ENCODE measurements at regions not wholly inside any gene's neighbourhood (a gene's known extent, or its start where the extent isn't known, plus 50 kb on each side); places are given as distances from the start of the nearest gene placed in this dataset.
"Not testable (repeated sequence)": the region's sequence is repeated elsewhere in the genome, so short reads cannot be mapped to it uniquely, and the experiment has no call there.

DNA sequence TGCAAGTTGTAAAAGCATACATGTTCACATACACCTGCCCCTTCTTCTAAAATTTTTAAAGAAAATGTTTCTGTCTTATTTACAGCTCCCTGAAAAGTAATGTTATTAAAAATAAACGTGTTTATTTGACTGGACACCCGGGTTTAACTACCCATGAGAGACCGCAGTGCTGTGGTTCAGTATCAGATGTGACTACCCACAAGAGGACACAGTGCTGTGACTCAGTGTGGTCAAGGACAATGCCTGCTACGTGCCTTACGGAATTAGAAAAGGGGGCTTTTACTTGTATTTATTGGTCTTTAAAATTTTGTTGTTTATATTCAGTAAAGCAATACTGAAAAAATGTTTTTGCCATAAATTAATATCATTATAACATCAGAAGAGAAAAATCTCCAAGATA, 641.4 kb downstream of the TRIML1 start:
- H3K27me3 ChIP-seq (ENCODE audit: control insufficient read depth, insufficient read depth, low read length) = no peaks in the 10 kb centered on the region
- H3K9me3 ChIP-seq (ENCODE audit: control insufficient read depth, insufficient read depth, low read length) = peaks cover 6% of the 10 kb centered on the region; the same call in 1 of the 2 replicates
- no peak for DNase-seq (ENCODE audit: low read depth, low spot score)
- H3K27ac ChIP-seq (ENCODE audit: low read depth, low read length) = no peak overlapping the region
- H3K4me3 ChIP-seq (ENCODE audit: low read depth, low read length) = no peak overlapping the region
- no peak for TF ChIP-seq CTCF (IDR thresholded peaks at IDR 0.05; ENCODE audit: low read depth, low read length)
- CTCF ChIA-PET = interaction anchor here (1.5 to 1.8 kb wide), 2 partner anchors 12 to 343 kb away, joined by 4 to 6 read pairs; no protein-coding TSS in a partner anchor
- POLR2A ChIA-PET = no interaction called here

DNA sequence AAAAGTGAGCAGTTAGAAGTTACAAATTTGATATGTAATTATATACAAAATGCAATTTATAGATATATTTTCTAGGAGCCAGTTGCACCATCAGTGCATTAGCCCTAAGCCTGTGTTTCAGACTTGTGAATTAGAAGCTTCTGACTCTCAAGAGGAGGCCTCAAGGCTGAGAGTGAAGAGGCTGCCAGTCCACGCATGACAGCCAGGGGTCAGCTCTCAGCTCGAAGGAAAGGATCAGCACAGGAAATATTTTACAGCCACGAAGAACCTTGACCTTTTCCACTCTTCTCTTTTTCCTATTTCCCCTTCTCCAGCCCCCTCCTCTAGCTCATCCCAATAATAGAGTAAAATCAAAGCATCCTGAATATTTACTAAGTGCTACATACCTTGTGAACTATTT, 642.4 kb downstream of the TRIML1 start:
- no peaks in the 10 kb centered on the region for H3K27me3 ChIP-seq (ENCODE audit: control insufficient read depth, insufficient read depth, low read length)
- H3K4me3 ChIP-seq (ENCODE audit: low read depth, low read length) = no peak overlapping the region
- POLR2A ChIA-PET = no interaction called here
- peak; percentile 48 for TF ChIP-seq CTCF (IDR thresholded peaks at IDR 0.05; ENCODE audit: low read depth, low read length)
- H3K9me3 ChIP-seq (ENCODE audit: control insufficient read depth, insufficient read depth, low read length) = 0 out of 2 replicates have a peak, but pooled peaks cover under 1% of the 10 kb centered on the region
- no peak for DNase-seq (ENCODE audit: low read depth, low spot score)
- no peak overlapping the region for H3K27ac ChIP-seq (ENCODE audit: low read depth, low read length)
- CTCF ChIA-PET = interaction anchor here (0.6 to 1.4 kb wide), 3 partner anchors 10 to 1876 kb away, joined by 3 to 5 read pairs (median 3); no protein-coding TSS in a partner anchor

DNA sequence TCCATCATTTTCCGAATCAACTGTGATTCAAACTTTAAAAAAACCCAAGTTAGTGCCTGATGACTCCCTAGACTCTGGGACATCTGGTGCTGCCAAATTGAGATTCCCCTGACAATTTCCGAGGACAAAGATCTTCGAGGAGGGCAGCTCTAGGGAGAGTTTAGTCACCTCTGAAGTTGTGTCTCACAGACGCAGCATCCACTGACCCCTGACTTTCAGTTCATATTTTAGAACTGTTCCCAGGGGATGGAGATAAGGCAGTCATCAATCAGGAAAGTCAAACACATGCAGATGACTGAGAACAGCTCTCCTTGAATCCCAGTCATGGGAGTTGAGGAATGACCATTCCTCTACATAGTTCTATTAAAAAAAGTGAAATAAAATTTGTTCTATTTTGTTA, 643.9 kb downstream of the TRIML1 start:
- Histone ChIP-seq H3K27ac (ENCODE audit: low read depth, low read length) (no peak overlapping the region), H3K9me3 (ENCODE audit: control insufficient read depth, insufficient read depth, low read length) (no peaks in the 10 kb centered on the region), H3K27me3 (ENCODE audit: control insufficient read depth, insufficient read depth, low read length) (no peaks in the 10 kb centered on the region), H3K4me3 (ENCODE audit: low read depth, low read length) (no peak overlapping the region)
- TF ChIP-seq CTCF (IDR thresholded peaks at IDR 0.05; ENCODE audit: low read depth, low read length) = no peak
- DNase-seq (ENCODE audit: low read depth, low spot score) = no peak
- CTCF ChIA-PET = interaction anchor here (1.0 to 1.2 kb wide), 3 partner anchors 25 to 419 kb away, joined by 3 to 4 read pairs (median 3); no protein-coding TSS in a partner anchor
- POLR2A ChIA-PET = no interaction called here

DNA sequence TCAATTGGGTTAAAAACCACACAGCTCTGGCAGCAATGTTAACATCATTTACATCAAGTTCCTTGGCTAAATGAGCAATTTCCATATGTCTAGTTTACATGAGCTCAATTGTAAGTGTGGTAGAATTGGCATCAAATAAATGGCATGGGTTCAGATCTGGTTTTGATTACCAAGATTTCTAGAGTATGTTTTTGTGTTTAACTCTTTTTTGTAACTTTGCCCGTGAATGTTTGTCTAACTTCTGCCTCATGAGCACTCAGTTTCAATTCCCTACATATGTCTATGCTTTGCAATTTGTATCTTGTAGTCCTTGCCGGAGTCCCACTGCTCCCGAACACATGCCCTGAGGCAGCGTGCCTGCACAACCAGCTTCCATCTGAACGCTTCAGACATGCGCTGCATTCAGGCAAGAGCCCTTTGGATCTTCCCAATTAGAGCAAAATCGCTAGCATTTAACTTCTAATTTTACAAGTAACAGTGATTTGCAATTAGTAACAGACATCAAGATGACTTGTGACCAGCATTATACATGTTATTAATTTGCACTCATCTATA, 644.4 kb downstream of the TRIML1 start:
- Histone ChIP-seq H3K27me3 (ENCODE audit: control insufficient read depth, insufficient read depth, low read length) (no peaks in the 10 kb centered on the region), H3K4me3 (ENCODE audit: low read depth, low read length) (no peak overlapping the region), H3K9me3 (ENCODE audit: control insufficient read depth, insufficient read depth, low read length) (no peaks in the 10 kb centered on the region), H3K27ac (ENCODE audit: low read depth, low read length) (no peak overlapping the region)
- ChIA-PET POLR2A (no interaction called here), CTCF (interaction anchor here (1.0 to 1.2 kb wide), 2 partner anchors 340 to 418 kb away, joined by 3 to 4 read pairs; no protein-coding TSS in a partner anchor)
- DNase-seq (ENCODE audit: low read depth, low spot score) = no peak
- no peak for TF ChIP-seq CTCF (IDR thresholded peaks at IDR 0.05; ENCODE audit: low read depth, low read length)

DNA sequence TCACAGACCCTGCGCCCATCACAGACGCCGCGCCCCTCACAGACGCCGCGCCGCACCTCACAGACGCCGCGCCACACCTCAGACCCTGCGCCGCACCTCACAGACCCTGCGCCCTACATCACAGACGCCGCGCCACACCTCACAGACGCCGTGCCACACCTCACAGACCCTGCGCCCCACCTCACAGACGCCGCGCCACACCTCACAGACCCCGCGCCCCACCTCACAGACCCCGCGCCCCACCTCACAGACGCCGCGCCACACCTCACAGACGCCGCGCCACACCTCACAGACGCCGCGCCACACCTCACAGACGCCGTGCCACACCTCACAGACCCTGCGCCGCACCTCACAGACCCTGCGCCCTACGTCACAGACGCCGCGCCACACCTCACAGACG, 657.4 kb downstream of the TRIML1 start:
- POLR2A ChIA-PET; H3K27me3 ChIP-seq (ENCODE audit: control insufficient read depth, insufficient read depth, low read length); H3K27ac ChIP-seq (ENCODE audit: low read depth, low read length); DNase-seq (ENCODE audit: low read depth, low spot score); CTCF ChIA-PET; H3K9me3 ChIP-seq (ENCODE audit: control insufficient read depth, insufficient read depth, low read length); H3K4me3 ChIP-seq (ENCODE audit: low read depth, low read length): not testable (repeated sequence)

DNA sequence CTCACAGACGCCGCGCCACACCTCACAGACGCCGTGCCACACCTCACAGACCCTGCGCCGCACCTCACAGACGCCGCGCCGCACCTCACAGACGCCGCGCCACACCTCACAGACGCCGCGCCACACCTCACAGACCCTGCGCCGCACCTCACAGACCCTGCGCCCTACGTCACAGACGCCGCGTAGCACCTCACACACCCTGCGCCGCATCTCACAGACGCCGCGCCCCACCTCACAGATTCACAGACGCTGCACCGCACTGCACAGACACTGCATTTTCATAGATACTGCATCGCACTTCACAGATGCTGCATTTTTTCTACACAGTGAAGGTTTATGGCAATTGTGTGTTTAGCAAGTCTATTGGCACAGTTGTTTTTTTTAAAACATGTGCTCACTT, 657.8 kb downstream of the TRIML1 start:
- DNase-seq (ENCODE audit: low read depth, low spot score); H3K27ac ChIP-seq (ENCODE audit: low read depth, low read length); H3K27me3 ChIP-seq (ENCODE audit: control insufficient read depth, insufficient read depth, low read length); POLR2A ChIA-PET; H3K4me3 ChIP-seq (ENCODE audit: low read depth, low read length); H3K9me3 ChIP-seq (ENCODE audit: control insufficient read depth, insufficient read depth, low read length): not testable (repeated sequence)
- CTCF ChIA-PET = interaction anchor here (0.6 kb wide), 1 partner anchor 175 kb away, joined by 3 read pairs; no protein-coding TSS in a partner anchor

All from AG04450 (cell line).